ENCODE measurements at regions not wholly inside any gene's neighbourhood (a gene's known extent, or its start where the extent isn't known, plus 50 kb on each side); places are given as distances from the start of the nearest gene placed in this dataset.

DNA sequence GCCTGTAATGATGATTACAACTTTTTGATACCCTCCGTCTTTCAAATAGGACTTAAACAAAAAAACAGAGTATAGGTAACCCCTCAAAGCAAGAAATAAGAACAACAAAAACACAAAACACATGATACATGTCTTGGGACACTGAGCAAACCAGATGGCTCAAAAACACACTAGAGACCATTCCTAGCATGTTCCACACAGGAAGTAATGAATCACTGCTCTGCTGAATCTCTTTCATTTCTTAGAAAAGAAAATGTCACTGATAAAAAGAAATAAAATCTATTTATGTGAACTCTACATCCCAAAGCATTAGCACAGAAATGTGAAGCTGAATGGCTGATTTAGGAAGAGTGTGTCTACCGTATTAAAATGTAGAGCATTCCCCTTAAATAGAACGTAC lies 134.5 kb upstream of the IL15 start:
- no peaks in the 10 kb centered on the region for H3K36me3 Mint-ChIP-seq (ENCODE audit: low read depth)
- ChIA-PET POLR2A (no interaction called here), CTCF (no interaction called here)
- no peaks in the 10 kb centered on the region for H3K4me1 Mint-ChIP-seq
- H3K27me3 Mint-ChIP-seq, result no peaks in the 10 kb centered on the region
- no peaks in the 10 kb centered on the region for H3K9me3 Mint-ChIP-seq
- no peak for DNase-seq
- no peak overlapping the region for H3K27ac Mint-ChIP-seq
- no peak overlapping the region for H3K4me3 Mint-ChIP-seq

DNA sequence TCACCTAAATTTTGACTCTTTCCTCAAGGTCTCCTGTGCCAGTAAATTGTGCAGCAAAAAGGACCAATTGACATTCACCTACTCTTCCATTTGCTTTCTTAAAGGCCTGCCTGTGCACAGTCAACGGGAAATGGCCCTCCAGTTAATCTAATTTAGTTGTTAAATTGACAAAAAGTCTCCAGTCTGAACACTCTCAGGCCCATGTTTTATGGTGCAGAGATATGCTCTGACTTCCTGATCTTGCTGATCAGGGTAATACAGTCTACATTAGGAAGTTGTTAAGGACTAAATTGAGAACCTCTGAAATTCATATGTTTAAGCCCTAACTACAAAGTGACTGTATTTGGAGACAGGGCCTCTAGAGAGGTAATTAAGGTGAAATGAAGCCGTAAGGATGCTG lies 133.6 kb upstream of the IL15 start:
- H3K4me1 Mint-ChIP-seq, result no peaks in the 10 kb centered on the region
- ChIA-PET POLR2A (no interaction called here), CTCF (no interaction called here)
- H3K9me3 Mint-ChIP-seq, result no peaks in the 10 kb centered on the region
- no peaks in the 10 kb centered on the region for H3K27me3 Mint-ChIP-seq
- no peak for DNase-seq
- H3K4me3 Mint-ChIP-seq, result no peak overlapping the region
- H3K36me3 Mint-ChIP-seq (ENCODE audit: low read depth), result no peaks in the 10 kb centered on the region
- no peak overlapping the region for H3K27ac Mint-ChIP-seq

DNA sequence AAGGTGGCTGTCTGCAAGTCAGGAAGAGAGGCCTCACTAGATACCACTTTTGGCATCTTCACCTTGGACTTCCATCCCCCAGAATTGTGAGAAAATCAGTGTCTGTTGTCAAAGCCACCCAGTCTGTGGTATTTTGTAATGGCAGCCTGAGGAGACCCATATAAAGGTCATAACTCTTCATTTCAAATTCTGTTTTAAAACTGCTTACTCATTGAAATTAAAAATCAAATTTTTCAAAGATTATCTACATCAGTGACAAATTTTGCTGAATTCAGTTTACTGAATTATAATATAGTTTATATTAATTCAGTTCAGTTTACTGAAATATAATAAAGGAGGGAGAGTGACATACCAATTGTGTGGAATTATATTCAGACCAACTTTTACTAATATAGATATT lies 133.1 kb upstream of the IL15 start:
- Mint-ChIP-seq H3K27me3 (no peaks in the 10 kb centered on the region), H3K4me1 (no peaks in the 10 kb centered on the region), H3K4me3 (no peak overlapping the region), H3K36me3 (ENCODE audit: low read depth) (no peaks in the 10 kb centered on the region), H3K9me3 (no peaks in the 10 kb centered on the region), H3K27ac (no peak overlapping the region)
- ChIA-PET POLR2A (no interaction called here), CTCF (no interaction called here)
- DNase-seq, result no peak

DNA sequence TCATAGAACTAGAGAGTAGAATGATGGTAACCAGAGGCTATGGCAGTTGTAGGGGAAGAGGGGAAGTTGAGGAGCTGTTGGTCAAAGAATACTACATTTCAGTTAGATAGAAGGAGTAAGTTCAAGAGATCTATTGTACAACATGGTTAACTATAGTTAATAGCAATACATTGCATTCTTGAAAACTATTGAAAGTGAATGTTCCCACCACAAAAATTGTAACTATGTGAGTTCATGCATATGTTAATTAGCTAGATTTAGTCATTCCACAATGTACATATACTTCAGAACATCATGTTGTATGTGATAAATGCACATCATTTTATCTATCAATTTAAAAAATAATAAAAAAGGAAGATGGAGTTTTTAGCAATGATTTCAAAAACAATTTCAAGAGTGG lies 125.3 kb upstream of the IL15 start:
- ChIA-PET CTCF (no interaction called here), POLR2A (no interaction called here)
- Mint-ChIP-seq H3K36me3 (ENCODE audit: low read depth) (no peaks in the 10 kb centered on the region), H3K27me3 (no peaks in the 10 kb centered on the region), H3K4me1 (no peaks in the 10 kb centered on the region), H3K9me3 (peaks cover 2% of the 10 kb centered on the region), H3K4me3 (no peak overlapping the region), H3K27ac (no peak overlapping the region)
- no peak for DNase-seq

DNA sequence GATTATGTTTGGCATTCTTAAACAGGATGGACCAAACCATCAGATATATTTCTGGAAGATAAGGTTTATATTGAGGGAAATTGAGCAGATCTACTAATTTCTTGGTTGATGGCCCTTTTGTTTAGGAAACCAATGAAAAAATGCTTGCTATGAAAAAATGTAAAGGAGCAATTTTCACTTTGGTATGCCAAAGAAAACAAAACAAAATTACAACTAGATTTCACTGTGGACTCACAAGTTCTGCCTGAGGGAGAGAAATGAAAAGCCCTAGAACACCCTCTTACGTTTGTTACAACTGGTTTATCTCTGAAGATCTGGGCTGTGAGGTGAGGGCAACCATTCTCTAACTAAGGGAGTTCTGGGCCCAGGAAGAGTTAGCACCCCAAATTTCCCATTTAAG lies 122.5 kb upstream of the IL15 start:
- H3K27me3 Mint-ChIP-seq, result no peaks in the 10 kb centered on the region
- POLR2A ChIA-PET, result no interaction called here
- CTCF ChIA-PET, result no interaction called here

DNA sequence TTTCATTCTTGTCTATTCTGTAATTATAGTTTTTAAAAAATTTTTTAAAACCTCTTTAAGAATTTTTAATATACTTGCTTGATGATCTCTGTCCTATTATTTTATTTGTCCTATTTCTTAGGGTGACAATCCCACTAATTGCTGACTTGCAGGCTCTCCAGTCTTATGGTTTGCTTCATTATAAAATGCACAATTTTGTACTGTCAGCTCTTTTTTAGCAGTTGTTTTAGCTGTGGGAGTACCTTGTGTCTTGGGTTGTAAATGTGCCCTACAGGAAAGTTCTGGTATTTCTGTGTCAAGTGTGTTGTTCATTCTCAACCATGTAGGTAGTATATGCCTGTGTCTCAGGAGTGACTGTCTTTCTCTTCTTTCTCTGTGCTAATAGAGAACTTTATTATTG lies 118.2 kb upstream of the IL15 start:
- POLR2A ChIA-PET, result no interaction called here
- no peaks in the 10 kb centered on the region for H3K9me3 Mint-ChIP-seq
- H3K36me3 Mint-ChIP-seq (ENCODE audit: low read depth), result no peaks in the 10 kb centered on the region
- H3K27me3 Mint-ChIP-seq, result no peaks in the 10 kb centered on the region
- no peak for DNase-seq
- CTCF ChIA-PET, result no interaction called here
- no peaks in the 10 kb centered on the region for H3K4me1 Mint-ChIP-seq
- H3K4me3 Mint-ChIP-seq, result no peak overlapping the region
- no peak overlapping the region for H3K27ac Mint-ChIP-seq

More for the DNA sequence above, 122.5 kb upstream of the IL15 start:
- no peaks in the 10 kb centered on the region for H3K9me3 Mint-ChIP-seq
- H3K4me1 Mint-ChIP-seq, result no peaks in the 10 kb centered on the region
- DNase-seq, result no peak
- H3K4me3 Mint-ChIP-seq, result no peak overlapping the region
- H3K36me3 Mint-ChIP-seq (ENCODE audit: low read depth), result no peaks in the 10 kb centered on the region
- no peak overlapping the region for H3K27ac Mint-ChIP-seq

DNA sequence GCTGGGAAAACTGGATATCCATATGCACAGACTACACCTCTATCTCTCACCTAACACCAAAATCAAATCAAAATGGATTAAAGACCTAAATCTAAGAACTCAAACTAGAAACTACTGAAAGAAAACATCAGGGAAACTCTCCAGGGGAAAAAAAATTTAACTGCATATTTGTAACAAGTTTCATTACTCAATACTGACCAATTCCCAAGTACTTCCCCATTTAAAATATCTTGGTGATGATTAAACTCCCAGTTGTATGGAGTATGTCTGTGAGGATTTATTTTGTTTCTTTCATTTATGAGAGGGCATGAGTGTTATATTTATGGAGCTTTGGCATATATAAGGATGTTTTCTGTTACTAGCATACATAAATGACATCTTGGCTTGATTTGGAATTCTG lies 112.3 kb upstream of the IL15 start:
- ChIA-PET CTCF (no interaction called here), POLR2A (no interaction called here)
- Mint-ChIP-seq H3K36me3 (ENCODE audit: low read depth) (no peaks in the 10 kb centered on the region), H3K27ac (no peak overlapping the region), H3K4me1 (no peaks in the 10 kb centered on the region), H3K27me3 (no peaks in the 10 kb centered on the region), H3K4me3 (no peak overlapping the region), H3K9me3 (no peaks in the 10 kb centered on the region)
- DNase-seq, result no peak

DNA sequence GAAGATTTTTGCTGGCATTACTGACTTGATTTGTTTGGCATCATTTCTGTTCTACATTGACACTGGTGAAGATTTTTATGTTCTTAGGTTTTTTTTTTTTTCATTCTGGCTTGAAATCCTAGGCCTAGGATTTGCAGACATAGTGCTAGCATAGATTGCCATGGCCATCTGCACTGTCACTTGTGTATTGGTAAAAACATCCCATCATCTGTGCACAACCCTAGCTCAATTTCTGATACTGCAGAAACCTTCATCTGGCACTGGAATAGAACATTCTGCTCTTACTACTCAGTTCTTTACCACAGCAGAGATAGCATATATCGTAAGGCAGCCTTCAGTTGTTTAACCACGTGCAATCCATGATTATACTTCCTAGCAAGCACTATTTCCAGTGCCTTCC lies 111.5 kb upstream of the IL15 start:
- no peaks in the 10 kb centered on the region for H3K4me1 Mint-ChIP-seq
- POLR2A ChIA-PET, result no interaction called here
- no peak overlapping the region for H3K4me3 Mint-ChIP-seq
- CTCF ChIA-PET, result no interaction called here
- no peaks in the 10 kb centered on the region for H3K9me3 Mint-ChIP-seq
- H3K27me3 Mint-ChIP-seq, result no peaks in the 10 kb centered on the region
- no peak overlapping the region for H3K27ac Mint-ChIP-seq
- H3K36me3 Mint-ChIP-seq (ENCODE audit: low read depth), result no peaks in the 10 kb centered on the region
- no peak for DNase-seq

DNA sequence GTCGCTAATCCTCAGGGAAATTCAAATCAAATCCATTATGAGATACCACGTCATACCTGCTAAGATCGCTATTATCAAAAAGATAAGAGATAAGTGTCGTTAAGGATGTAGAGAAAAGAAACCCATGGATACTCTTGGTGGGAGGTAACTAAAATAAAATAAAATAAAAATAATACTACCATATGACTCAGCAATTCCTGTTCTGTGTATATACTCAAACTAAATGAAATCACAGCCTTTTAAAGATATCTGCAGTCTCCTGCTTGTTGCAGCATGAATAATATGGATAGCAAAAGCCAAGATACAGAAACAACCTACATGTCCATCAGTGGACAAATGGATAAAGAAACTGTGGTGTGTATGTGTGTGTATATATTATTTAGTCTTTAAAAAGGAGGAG lies 105.8 kb upstream of the IL15 start:
- DNase-seq, result no peak
- Mint-ChIP-seq H3K36me3 (ENCODE audit: low read depth) (no peaks in the 10 kb centered on the region), H3K27ac (no peak overlapping the region), H3K4me1 (no peaks in the 10 kb centered on the region), H3K9me3 (no peaks in the 10 kb centered on the region), H3K4me3 (no peak overlapping the region), H3K27me3 (no peaks in the 10 kb centered on the region)
- CTCF ChIA-PET, result no interaction called here
- POLR2A ChIA-PET, result no interaction called here

DNA sequence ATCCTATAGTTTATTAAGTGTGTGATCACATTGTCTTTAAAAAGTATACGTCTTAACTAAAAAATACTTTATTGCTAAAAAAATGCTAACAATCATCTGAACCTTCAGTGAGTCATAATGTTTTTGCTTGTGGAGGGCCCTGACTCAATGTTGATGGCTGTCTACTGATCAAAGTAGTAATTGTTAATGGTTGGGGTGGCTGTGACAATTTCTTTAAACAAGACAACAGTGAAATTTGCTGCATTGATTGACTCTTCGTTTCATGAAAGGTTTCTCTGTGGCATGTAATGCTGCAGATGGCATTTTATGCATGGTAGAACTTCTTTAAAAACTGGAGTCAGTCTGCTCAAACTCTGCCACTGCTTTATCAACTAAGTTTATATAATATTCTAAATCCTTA lies 101.4 kb upstream of the IL15 start:
- no peak overlapping the region for H3K4me3 Mint-ChIP-seq
- no peaks in the 10 kb centered on the region for H3K36me3 Mint-ChIP-seq (ENCODE audit: low read depth)
- DNase-seq, result no peak
- peaks cover 5% of the 10 kb centered on the region for H3K9me3 Mint-ChIP-seq
- no peaks in the 10 kb centered on the region for H3K27me3 Mint-ChIP-seq
- H3K4me1 Mint-ChIP-seq, result no peaks in the 10 kb centered on the region
- POLR2A ChIA-PET, result no interaction called here
- CTCF ChIA-PET, result no interaction called here
- H3K27ac Mint-ChIP-seq, result no peak overlapping the region

DNA sequence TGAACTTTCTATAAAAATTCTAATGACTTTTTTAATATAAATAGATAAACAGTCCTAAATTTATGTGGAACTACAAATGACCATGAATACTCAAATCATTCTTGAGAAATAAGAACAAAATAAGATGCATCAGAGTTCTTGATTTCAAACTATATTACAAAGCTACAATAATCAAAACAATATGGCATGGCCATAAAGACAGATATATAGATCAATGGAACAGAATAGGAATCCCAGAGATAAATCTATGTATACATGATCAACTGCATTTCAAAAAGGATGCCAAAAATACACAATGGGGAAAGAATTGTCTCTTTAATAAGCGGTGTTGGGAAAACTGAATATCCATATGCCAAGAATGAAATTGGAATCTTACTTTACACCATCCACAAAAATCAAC lies 98.4 kb upstream of the IL15 start:
- Mint-ChIP-seq H3K27ac (no peak overlapping the region), H3K4me3 (no peak overlapping the region), H3K36me3 (ENCODE audit: low read depth) (no peaks in the 10 kb centered on the region), H3K27me3 (no peaks in the 10 kb centered on the region), H3K9me3 (peaks cover 5% of the 10 kb centered on the region), H3K4me1 (no peaks in the 10 kb centered on the region)
- ChIA-PET CTCF (no interaction called here), POLR2A (no interaction called here)
- DNase-seq, result no peak

DNA sequence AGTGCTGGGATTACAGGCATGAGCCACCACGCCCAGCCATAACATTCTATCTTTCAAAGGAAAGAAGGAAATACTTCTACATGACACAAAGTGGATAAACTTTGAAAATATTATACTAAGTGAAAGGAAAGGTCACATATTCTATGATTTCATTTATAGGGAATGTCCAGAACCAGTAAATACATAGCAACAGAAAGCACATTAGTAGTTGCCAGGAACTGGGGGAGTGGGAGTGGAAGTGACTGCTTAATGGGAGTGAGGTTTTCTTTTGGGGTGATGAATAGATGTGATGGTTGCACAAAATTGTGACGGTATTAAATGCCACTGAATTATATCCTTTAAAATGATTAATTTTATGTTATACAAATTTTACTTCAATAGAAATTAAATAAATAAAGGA lies 95.7 kb upstream of the IL15 start:
- Mint-ChIP-seq H3K4me1 (no peaks in the 10 kb centered on the region), H3K4me3 (no peak overlapping the region), H3K27ac (no peak overlapping the region), H3K9me3 (peaks cover 5% of the 10 kb centered on the region), H3K36me3 (ENCODE audit: low read depth) (no peaks in the 10 kb centered on the region), H3K27me3 (no peaks in the 10 kb centered on the region)
- CTCF ChIA-PET, result no interaction called here
- POLR2A ChIA-PET, result no interaction called here
- no peak for DNase-seq

DNA sequence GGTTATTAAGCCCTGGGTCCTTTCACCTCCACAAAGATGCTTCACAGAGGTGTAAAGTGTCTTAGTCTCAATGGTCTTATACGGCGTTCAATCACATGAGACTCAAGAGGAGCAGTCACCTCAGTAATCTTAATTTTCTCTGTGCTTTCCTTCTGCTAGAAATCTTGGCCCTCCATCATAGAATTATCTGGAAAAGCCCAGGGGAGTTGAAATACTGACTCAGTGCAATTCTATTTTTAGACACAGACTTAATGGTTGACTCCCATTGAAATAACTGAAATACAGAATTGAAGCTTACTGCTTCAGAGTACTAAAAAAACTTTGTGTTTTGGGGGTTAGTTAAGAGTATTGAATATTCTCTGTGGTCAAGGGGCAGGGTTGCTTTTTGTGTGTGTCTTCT lies 94.5 kb upstream of the IL15 start:
- ChIA-PET POLR2A (no interaction called here), CTCF (no interaction called here)
- H3K4me1 Mint-ChIP-seq, result no peaks in the 10 kb centered on the region
- H3K36me3 Mint-ChIP-seq (ENCODE audit: low read depth), result no peaks in the 10 kb centered on the region
- peaks cover 5% of the 10 kb centered on the region for H3K9me3 Mint-ChIP-seq
- no peak overlapping the region for H3K4me3 Mint-ChIP-seq
- DNase-seq, result no peak
- H3K27ac Mint-ChIP-seq, result no peak overlapping the region
- no peaks in the 10 kb centered on the region for H3K27me3 Mint-ChIP-seq

DNA sequence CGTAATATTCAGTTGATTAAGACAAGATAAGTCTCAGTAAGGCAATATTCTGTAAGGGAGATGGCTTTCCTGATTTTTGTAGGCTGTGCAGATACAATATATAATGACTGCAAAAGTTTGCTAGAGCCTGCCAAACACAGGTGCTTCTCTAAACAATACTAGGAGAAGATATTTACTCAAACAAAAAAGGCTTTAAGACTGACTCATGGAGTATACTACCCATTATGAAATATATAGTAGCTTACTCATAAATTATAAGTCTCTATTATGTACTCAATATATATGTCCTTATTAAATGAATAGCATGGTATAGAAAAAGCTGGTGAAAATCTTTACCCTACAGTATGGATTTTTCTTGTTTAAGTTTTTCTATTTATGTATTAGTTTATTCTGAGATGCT lies 93.2 kb upstream of the IL15 start:
- Mint-ChIP-seq H3K27ac (no peak overlapping the region), H3K4me3 (no peak overlapping the region), H3K9me3 (peaks cover 2% of the 10 kb centered on the region), H3K27me3 (no peaks in the 10 kb centered on the region), H3K36me3 (ENCODE audit: low read depth) (no peaks in the 10 kb centered on the region), H3K4me1 (no peaks in the 10 kb centered on the region)
- CTCF ChIA-PET, result no interaction called here
- no peak for DNase-seq
- POLR2A ChIA-PET, result no interaction called here

DNA sequence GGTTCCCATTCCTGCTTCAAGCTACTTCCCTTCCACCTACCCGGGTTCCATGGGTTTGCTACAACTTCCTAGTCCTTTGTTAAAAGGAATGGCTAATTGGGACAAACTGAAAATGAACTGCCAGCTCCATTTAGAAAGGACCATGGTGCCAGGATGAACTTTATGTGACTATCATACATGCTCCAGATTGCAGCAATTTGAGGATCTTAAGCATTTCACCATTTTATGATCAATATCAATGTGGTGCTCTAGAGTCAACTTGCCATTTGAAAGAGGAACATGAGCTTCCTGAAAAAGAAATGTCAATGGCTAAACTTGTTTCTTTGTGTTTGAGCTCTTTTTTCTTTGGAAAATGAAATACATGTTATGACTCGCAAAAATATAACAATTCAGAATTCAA lies 92.7 kb upstream of the IL15 start:
- Mint-ChIP-seq H3K36me3 (ENCODE audit: low read depth) (no peaks in the 10 kb centered on the region), H3K9me3 (no peaks in the 10 kb centered on the region), H3K4me3 (no peak overlapping the region), H3K27me3 (no peaks in the 10 kb centered on the region), H3K27ac (no peak overlapping the region), H3K4me1 (no peaks in the 10 kb centered on the region)
- POLR2A ChIA-PET, result no interaction called here
- CTCF ChIA-PET, result no interaction called here
- DNase-seq, result no peak
